ENCODE measurements at regions not wholly inside any gene's neighbourhood (a gene's known extent, or its start where the extent isn't known, plus 50 kb on each side); places are given as distances from the start of the nearest gene placed in this dataset.

DNA sequence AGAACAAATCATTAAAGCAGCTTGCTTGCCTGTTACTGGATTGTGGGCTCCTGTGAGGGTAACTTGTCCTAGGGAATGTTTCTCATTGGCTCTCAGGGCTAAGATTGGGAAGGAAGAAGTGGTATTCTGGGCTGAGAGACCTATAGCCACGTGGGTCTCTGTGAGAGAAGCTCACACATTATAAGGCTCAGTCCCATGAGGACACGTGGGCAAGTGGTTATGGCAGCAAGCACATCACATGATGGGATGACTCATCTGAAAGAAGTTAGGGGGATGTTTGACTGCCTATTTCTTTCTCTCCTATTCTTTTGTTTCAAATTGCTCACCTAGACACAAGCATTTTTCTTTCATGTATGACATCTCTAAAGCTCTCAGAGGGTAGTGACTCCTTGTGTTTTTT, 418.0 kb upstream of the ST6GAL2 start:
- TF ChIP-seq, protein P1, sequence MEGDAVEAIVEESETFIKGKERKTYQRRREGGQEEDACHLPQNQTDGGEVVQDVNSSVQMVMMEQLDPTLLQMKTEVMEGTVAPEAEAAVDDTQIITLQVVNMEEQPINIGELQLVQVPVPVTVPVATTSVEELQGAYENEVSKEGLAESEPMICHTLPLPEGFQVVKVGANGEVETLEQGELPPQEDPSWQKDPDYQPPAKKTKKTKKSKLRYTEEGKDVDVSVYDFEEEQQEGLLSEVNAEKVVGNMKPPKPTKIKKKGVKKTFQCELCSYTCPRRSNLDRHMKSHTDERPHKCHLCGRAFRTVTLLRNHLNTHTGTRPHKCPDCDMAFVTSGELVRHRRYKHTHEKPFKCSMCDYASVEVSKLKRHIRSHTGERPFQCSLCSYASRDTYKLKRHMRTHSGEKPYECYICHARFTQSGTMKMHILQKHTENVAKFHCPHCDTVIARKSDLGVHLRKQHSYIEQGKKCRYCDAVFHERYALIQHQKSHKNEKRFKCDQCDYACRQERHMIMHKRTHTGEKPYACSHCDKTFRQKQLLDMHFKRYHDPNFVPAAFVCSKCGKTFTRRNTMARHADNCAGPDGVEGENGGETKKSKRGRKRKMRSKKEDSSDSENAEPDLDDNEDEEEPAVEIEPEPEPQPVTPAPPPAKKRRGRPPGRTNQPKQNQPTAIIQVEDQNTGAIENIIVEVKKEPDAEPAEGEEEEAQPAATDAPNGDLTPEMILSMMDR (IDR thresholded peaks at IDR 0.05; ENCODE audit: insufficient read depth, low read depth, low read length, missing control alignments) = no peak
- H3K4me3 ChIP-seq (ENCODE audit: low read length) = no peak overlapping the region
- DNase-seq (ENCODE audit: low read depth) = no peak

- no peak for DNase-seq (ENCODE audit: low read depth)
- H3K4me3 ChIP-seq (ENCODE audit: low read length) = no peak overlapping the region
- TF ChIP-seq, protein P1 (IDR thresholded peaks at IDR 0.05; ENCODE audit: insufficient read depth, low read depth, low read length, missing control alignments) = no peak
Observed at GRCh38 chr2:107305966-107306365, 420.0 kb upstream of the ST6GAL2 start.

DNA sequence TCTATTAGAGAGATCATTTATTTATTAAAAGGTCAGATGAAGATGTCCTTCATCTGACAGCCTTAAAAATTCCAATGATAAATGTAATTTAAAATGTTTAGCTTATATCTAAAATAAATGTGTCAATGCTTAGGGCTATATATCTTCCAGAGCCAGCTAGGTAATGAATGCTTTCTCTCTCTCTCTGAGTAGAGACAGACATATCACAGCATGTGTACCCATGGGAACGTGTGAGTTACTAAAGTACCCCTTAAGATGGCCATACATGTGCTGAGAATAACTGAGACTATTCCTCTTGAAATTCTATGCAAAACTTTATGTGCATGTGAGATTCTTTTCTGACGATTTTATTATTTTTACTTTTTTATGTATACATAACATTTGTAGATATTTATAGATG, 420.9 kb upstream of the ST6GAL2 start:
- H3K4me3 ChIP-seq (ENCODE audit: low read length) = no peak overlapping the region
- no peak for DNase-seq (ENCODE audit: low read depth)
- TF ChIP-seq, protein P1 (IDR thresholded peaks at IDR 0.05; ENCODE audit: insufficient read depth, low read depth, low read length, missing control alignments) = no peak

DNA sequence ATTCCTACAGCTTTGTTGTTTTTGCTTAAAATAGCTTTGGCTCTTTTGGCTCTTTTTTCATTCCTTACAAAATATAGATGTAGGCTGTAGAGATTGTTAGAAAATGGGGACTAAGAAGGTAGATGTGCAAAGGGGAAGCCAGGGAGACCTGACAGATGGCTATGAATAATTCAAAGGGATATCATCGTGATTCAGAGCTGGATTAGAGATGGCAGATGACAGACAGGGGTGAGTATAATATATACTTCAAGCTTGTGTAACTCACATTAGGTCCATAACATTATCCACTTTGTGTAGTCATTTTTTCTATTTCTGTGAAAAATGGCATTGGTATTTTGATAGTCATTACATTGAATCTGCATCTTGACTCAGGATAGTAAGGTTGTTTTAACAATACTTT, 422.9 kb upstream of the ST6GAL2 start:
- H3K4me3 ChIP-seq (ENCODE audit: low read length) = no peak overlapping the region
- DNase-seq (ENCODE audit: low read depth) = no peak
- TF ChIP-seq, protein P1 (IDR thresholded peaks at IDR 0.05; ENCODE audit: insufficient read depth, low read depth, low read length, missing control alignments) = no peak

- TF ChIP-seq, protein P1 (IDR thresholded peaks at IDR 0.05; ENCODE audit: insufficient read depth, low read depth, low read length, missing control alignments) = no peak
- H3K4me3 ChIP-seq (ENCODE audit: low read length) = no peak overlapping the region
- no peak for DNase-seq (ENCODE audit: low read depth)
Observed at GRCh38 chr2:107312240-107312639, 426.3 kb upstream of the ST6GAL2 start.

- no peak overlapping the region for H3K4me3 ChIP-seq (ENCODE audit: low read length)
- TF ChIP-seq, protein P1 (IDR thresholded peaks at IDR 0.05; ENCODE audit: insufficient read depth, low read depth, low read length, missing control alignments) = no peak
- no peak for DNase-seq (ENCODE audit: low read depth)
Observed at GRCh38 chr2:107313316-107313715, 427.3 kb upstream of the ST6GAL2 start.

- H3K4me3 ChIP-seq (ENCODE audit: low read length) = no peak overlapping the region
- TF ChIP-seq, protein P1 (IDR thresholded peaks at IDR 0.05; ENCODE audit: insufficient read depth, low read depth, low read length, missing control alignments) = no peak
- no peak for DNase-seq (ENCODE audit: low read depth)
Observed at GRCh38 chr2:107320881-107321280, 434.9 kb upstream of the ST6GAL2 start.

All from epithelial cell of esophagus (primary cell).